ENCODE measurements at regions not wholly inside any gene's neighbourhood (a gene's known extent, or its start where the extent isn't known, plus 50 kb on each side); places are given as distances from the start of the nearest gene placed in this dataset.

DNA sequence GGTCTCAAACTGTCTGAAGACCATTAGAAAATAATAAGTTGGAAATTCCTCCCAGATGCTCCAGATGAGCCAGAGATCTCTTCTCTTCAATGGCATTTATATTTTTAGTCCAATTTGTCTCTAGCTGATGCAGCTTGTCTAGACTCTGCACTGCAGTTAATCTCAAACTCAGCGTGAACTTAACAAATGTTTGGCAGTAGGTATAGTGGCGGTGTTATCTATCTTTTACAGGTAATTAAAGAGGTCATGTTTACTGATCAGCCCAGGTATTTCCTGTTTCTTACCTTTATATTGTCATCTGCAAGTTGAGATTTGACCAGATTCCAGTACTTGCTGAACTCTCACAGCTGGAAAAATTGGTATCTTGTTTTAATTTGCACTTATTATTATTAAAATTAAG lies 1024.5 kb upstream of the ADGRL2 start:
- TF ChIP-seq REST (IDR thresholded peaks at IDR 0.05; ENCODE audit: insufficient replicate concordance, low read depth): no peak
- no peak for TF ChIP-seq POLR2AphosphoS5 (IDR thresholded peaks at IDR 0.05; ENCODE audit: low read depth)
- TF ChIP-seq GABPA (IDR thresholded peaks at IDR 0.05; ENCODE audit: low read depth): no peak
- no peak for TF ChIP-seq SPI1 (IDR thresholded peaks at IDR 0.05; ENCODE audit: borderline replicate concordance, low read depth)
- TF ChIP-seq CTCF (IDR thresholded peaks at IDR 0.05; ENCODE audit: insufficient read depth, low read length): no peak
- H3K4me3 ChIP-seq (replicated peaks; ENCODE audit: insufficient read depth, low read length): no peak overlapping the region
- H3K27ac ChIP-seq (replicated peaks): no peak overlapping the region
- DNase-seq (ENCODE audit: low read depth in 1 of 2, low spot score in 1 of 2): no peak
- no peaks in the 10 kb centered on the region for H3K27me3 ChIP-seq (ENCODE audit: insufficient read depth, poor library complexity, severe bottlenecking)

DNA sequence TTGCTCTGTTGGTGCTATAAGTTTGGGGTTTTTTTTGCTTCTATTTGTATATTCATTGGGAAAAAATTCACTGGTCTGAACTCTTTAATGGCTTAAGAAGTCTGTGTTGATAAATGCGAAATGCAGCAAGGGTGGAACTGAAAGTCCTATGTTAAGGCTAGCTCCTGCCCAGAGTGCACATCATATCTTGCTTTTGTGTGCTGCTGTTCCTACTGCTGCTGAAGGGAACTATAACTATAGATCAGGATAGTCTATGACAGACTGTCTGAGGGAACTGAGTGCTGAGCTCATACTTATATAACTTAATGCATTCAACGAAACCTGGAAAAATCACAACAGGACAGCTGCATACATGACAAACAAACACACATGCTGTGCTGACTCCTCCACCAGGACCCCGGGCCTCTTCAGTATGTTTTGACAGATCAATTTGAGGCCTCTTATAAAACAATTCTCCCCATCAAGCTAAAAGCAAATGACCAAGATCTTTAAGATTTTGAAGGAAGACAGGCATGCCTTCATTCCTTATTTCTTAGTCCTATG lies 1031.5 kb upstream of the ADGRL2 start:
- no peak overlapping the region for H3K27ac ChIP-seq (replicated peaks)
- H3K4me3 ChIP-seq (replicated peaks; ENCODE audit: insufficient read depth, low read length): no peak overlapping the region
- DNase-seq (ENCODE audit: low read depth in 1 of 2, low spot score in 1 of 2): no peak
- TF ChIP-seq POLR2AphosphoS5 (IDR thresholded peaks at IDR 0.05; ENCODE audit: low read depth) (no peak), GABPA (IDR thresholded peaks at IDR 0.05; ENCODE audit: low read depth) (no peak), REST (IDR thresholded peaks at IDR 0.05; ENCODE audit: insufficient replicate concordance, low read depth) (no peak), CTCF (IDR thresholded peaks at IDR 0.05; ENCODE audit: insufficient read depth, low read length) (no peak)
- H3K27me3 ChIP-seq (ENCODE audit: insufficient read depth, poor library complexity, severe bottlenecking): no peaks in the 10 kb centered on the region

DNA sequence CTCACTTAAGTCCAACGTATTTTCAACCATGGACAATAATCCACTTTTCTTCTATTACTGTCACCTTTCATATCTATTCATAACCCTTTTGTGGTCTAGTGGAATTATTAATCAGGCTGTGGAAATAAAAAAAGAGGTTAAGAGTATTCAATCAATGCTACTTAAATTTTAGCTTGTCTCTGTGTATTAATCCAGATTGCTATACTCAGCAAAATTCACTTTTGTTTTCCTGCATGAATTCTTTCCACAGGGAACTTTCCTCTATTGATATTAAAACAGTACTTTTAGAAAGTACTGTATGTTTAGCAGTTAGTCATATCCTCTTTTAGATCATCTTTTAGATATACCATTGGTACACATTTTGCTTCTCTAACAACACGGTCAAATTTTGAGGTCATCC lies 1033.0 kb upstream of the ADGRL2 start:
- no peak overlapping the region for H3K4me3 ChIP-seq (replicated peaks; ENCODE audit: insufficient read depth, low read length)
- no peaks in the 10 kb centered on the region for H3K27me3 ChIP-seq (ENCODE audit: insufficient read depth, poor library complexity, severe bottlenecking)
- TF ChIP-seq CTCF (IDR thresholded peaks at IDR 0.05; ENCODE audit: insufficient read depth, low read length): no peak
- no peak for TF ChIP-seq SPI1 (IDR thresholded peaks at IDR 0.05; ENCODE audit: borderline replicate concordance, low read depth)
- TF ChIP-seq GABPA (IDR thresholded peaks at IDR 0.05; ENCODE audit: low read depth): no peak
- no peak for TF ChIP-seq POLR2AphosphoS5 (IDR thresholded peaks at IDR 0.05; ENCODE audit: low read depth)
- no peak for TF ChIP-seq REST (IDR thresholded peaks at IDR 0.05; ENCODE audit: insufficient replicate concordance, low read depth)
- no peak for DNase-seq (ENCODE audit: low read depth in 1 of 2, low spot score in 1 of 2)
- no peak overlapping the region for H3K27ac ChIP-seq (replicated peaks)
